ENCODE measurements at regions not wholly inside any gene's neighbourhood (a gene's known extent, or its start where the extent isn't known, plus 50 kb on each side); places are given as distances from the start of the nearest gene placed in this dataset.
"Not testable (repeated sequence)": the region's sequence is repeated elsewhere in the genome, so short reads cannot be mapped to it uniquely, and the experiment has no call there.

DNA sequence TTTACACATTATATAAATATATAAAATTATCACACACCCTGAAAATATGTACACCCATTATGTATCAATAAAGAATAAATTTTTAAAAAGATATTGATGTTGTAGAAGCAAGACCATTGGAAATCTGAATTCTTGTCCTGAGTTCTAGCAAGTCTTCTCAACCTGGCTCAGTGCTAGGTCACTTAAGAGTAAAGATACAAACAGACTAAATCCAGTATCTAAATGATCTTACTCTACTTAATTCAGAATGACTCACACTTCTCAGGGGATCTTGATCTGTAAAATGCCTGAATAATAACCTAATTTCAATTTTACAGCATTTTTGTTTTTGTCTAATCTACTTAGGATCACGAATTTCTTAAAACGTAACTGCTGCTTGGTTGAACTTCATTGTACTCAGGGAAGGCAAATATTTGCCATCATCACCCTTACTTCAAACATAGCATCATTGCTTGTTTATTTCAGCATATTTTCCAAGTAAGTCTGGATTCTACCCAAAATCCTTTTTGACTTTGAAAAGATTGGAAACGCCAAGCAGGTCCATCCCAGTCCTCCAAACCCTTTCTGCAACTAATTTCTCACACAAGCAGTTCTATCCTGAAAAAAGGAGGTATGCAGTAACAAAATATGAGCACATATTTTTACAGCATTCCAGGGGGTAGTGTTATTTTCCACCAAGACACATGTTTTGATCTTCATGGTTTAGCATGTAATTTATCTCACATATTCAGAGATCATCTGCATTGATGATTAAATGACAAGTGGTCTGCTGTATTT lies 582.6 kb downstream of the PSAT1 start:
- FAIRE-seq: peak; percentile 82

DNA sequence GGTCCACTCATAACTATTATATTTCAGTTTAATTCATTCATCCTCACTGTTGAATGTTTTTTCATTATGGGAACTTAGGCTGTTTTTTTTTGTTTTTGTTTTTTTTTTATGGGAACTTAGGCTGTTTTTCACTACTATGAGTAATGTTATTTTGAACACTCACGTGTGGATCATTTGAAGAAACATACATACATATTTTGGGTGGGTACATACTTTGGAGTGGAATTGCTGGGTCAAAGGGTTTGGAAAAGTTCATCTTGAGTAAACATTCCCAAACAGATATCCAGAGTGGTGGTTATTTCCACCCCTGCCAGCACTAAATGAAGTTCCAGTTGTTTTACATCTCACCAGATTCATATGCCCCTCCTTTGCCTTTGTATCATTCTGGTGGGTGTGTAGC lies 584.4 kb downstream of the PSAT1 start:
- no peak for FAIRE-seq

DNA sequence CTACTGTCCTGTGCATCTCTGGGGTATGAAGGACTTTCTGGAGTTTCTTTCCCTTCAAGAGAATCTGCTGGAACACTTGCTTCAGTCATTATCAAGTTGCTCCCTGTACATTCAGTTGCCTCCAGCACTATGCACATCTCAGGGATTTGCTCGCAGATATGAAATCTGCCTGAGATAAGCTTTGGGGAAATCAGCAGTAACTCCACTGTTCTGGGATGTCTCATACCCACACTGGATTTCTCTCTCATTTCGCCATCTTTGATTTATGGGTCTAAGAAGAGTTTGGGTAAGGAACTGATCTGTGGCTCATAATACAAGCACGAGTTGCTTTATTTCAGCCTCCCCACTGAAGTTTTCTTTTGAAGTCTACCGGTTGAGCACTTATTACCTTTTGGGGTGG lies 585.6 kb downstream of the PSAT1 start:
- FAIRE-seq: no peak

DNA sequence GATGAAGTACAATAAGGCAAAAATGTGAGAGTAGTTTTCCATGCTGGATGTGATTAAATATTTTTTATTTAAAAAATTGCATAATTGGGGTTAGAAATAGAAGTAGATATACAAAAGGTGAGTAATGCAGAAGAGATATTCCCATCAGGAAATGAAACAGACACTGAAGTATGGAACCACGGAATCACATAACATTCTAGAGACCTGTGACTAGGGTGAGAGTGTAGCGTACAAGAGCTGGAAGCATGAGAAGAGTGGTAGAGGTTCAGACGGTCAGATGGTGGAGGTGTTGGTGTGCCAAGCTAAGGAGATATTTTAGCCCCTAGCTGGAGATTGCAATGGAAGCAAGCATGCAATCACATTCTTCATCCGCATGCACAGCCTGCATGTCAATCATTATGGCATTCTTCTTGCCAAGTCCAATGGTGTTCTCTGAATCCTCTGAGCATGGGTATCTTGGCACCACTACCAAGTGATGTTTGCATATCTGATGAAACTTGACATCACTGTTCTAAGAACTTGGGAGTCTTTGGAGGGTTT lies 587.8 kb downstream of the PSAT1 start:
- FAIRE-seq: no peak

DNA sequence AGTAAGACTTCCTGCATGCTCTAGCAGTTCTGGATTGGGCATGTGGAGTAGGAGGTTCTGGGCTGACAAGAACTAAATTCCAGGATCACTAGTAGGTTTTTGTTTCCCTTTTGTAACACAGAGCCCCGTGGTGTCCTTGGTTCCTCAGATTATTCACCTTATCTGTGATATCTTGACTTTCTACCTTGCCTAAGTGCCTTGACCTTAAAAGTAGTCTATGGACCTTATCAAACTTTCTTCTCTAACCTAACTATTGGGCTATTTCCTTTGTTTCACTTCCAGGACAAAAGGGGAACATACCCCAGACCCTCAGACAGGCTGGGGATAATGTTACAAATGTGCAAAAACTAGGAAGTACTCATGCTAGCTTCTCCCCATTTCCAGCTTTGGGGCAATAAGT lies 595.3 kb downstream of the PSAT1 start:
- no peak for FAIRE-seq

GRCh38 chr9:78892769-78893168 lies 595.8 kb downstream of the PSAT1 start:
- FAIRE-seq: no peak

DNA sequence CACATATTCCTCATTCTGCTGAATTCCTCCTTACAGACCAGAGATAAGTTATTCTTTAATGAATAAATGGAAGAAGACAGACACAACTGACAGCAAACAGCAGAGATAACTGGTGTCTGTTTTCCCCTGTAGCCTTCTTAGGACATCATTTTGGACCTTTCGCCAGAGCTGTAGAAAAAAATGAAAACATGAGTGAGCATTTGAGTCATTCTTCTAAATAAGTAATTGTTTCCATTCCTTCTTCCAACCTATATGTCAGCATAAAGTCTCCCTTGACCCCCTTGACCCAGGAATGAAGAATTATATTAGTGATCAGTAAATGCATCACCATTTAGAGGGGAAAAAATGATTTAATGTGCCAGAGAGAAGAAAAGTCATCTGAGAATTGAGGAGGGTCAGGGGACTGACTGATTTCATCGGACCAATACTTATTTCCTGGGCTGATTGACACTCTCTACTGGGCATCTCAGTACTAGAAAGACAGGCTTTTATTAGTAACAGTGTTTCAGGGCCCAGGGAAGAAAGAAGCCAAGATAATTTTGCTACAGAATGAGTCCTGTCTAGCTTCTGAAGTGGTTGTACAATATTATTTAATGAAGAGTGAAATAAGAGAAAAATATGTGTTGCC lies 597.0 kb downstream of the PSAT1 start:
- FAIRE-seq: no peak

GRCh38 chr9:78896479-78896878 lies 599.6 kb downstream of the PSAT1 start:
- no peak for FAIRE-seq

GRCh38 chr9:78898234-78898633 lies 601.3 kb downstream of the PSAT1 start:
- FAIRE-seq: no peak

DNA sequence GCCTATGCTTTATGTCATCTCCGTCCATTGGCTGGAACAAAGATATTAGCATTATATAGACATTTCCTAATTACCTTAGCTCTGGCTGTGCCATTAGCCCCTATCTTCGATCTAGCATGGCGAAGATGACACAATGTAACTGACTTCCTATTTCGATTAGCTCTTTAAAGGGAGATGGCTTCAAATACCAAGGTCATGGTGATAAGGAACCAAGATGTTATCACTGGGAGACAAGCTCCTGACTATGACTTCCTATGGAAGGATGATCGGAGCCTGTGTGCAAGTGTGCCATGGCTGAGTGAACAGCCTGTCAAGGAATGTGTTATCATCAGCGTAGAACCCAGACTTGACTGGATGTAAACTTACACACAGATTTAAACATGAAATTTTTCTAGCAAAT lies 602.1 kb downstream of the PSAT1 start:
- FAIRE-seq: no peak

GRCh38 chr9:78900500-78900899 lies 603.6 kb downstream of the PSAT1 start:
- no peak for FAIRE-seq

GRCh38 chr9:78902051-78902450 lies 605.1 kb downstream of the PSAT1 start:
- no peak for FAIRE-seq

DNA sequence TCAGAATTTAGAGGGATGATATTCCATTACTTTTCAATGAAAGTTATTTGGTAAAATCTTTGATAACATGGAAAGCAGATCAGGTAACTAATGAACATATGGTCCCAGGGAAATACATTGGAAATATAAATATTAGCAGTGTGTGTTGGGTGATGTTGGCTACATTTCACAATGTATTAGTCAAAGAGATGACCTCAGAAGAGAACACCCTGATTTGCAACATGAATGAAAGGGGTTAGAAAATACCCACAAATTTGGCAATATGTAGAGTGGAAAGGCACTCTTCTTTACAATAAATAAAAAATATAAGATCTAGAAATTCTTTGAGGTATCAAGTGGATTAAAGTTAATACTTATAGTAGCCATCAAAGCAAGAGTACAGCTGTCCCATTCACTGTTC lies 606.7 kb downstream of the PSAT1 start:
- no peak for FAIRE-seq

DNA sequence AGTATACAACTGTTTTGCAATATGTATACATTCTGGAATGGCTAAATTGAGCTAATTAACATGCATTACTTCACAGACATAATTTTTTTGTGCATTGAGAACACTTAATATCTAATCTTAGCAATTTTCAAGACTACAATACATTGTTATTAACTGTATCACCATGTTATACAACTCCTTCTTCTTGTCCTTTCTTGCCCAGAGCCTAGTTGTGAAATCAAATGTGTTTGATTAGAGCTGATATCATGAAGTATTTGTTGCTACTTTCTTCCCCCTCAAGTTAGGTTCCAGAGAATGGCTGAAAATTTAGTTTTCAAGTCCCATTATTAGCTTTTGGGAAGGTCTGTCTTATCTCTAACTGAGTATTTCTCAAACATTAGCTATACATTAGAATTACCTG lies 607.8 kb downstream of the PSAT1 start:
- no peak for FAIRE-seq

- FAIRE-seq: no peak
Observed at GRCh38 chr9:78905387-78905786, 608.5 kb downstream of the PSAT1 start.

DNA sequence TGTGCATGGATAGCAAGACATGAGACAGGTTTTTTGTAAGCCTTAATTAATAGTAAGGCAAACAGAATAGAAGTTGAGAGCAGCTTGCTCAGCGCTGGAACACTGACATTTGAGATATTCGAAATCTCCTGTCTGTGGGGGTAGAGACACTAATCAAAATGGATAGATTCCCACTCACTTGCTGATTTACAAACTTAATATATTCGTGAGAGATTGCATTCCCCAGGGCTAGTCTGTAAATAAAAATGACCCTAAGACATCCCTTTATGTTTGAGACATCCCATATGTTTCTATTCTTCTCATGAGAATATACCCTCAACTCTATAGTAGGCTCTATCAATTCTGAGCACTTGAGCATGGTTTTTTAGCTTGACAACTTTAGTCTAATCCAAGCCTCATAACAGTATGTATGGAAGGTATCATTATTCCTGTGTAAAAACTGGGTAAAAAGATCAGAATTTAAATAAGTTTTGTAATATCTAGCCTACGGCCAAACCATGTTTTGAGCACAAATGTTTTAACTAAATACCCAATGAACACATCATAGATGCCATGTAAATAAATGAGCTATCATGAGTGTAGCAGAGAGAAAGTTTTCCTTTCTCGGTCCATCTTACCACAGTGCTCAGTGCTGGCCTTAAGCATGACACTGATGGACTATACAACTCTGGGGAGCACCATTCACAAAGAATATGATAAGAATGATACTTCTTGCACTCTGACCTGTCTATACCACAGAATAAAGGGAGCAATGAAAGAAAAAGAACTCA lies 609.2 kb downstream of the PSAT1 start:
- no peak for FAIRE-seq

GRCh38 chr9:78909566-78909965 lies 612.6 kb downstream of the PSAT1 start:
- FAIRE-seq: no peak

GRCh38 chr9:78916884-78917283 lies 620.0 kb downstream of the PSAT1 start:
- FAIRE-seq: not testable (repeated sequence)

DNA sequence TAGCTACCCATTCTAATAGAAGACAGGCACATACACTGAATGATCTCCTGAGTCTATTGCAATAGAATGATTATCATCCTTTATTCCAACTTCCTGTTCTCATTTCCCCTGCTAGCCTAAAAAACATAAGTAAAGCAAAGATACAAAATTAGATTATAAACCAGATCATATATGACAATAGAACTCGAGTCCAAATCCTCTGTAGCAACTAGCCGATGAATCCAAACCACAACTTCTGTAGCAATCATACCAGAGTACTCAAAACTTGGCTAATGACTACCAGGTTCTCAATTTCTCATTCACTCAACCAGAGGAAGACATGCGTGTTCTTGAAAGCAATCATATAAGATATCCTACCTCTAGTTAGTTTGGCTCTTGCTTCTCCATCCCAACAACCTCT lies 622.1 kb downstream of the PSAT1 start:
- no peak for FAIRE-seq

GRCh38 chr9:78919701-78920100 lies 622.8 kb downstream of the PSAT1 start:
- no peak for FAIRE-seq

DNA sequence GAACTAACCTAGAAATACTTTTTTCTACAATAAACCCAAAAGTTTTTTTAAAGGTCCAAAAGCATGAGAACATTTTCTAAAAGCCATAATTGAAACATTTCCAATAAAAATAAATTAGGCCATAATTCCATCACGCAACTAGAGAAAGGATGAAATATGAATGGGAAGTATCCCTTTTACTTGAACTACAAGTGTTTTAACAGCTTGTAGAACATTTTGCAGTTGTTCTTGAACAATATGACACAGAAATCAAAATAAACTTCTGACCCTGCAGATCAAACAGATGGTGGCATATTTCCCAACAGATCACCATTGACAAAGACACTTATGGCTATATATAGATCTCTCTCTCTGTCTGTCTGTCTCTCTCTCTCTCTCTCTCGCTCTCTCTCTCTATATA lies 624.4 kb downstream of the PSAT1 start:
- FAIRE-seq: no peak

- FAIRE-seq: peak; percentile 3
Observed at GRCh38 chr9:78923966-78924659, 627.2 kb downstream of the PSAT1 start.
